ENCODE measurements at regions not wholly inside any gene's neighbourhood (a gene's known extent, or its start where the extent isn't known, plus 50 kb on each side); places are given as distances from the start of the nearest gene placed in this dataset.

GRCh38 chr12:83320350-83320749, 633.6 kb downstream of the TMTC2 start:
- CTCF ChIA-PET, result no interaction called here
- Mint-ChIP-seq H3K9me3 (ENCODE audit: insufficient read depth) (peaks cover 2% of the 10 kb centered on the region), H3K4me3 (no peak overlapping the region), H3K27ac (no peak overlapping the region), H3K4me1 (no peaks in the 10 kb centered on the region), H3K27me3 (no peaks in the 10 kb centered on the region)
- Histone ChIP-seq H3K4me3 (ENCODE audit: control extremely low read depth in 1 of 5, extremely low read depth in 1 of 5, insufficient read depth in 1 of 5, low read depth in 2 of 5, low read length in 4 of 5) (no peak overlapping the region), H3K79me2 (ENCODE audit: control insufficient read depth, insufficient read depth, low read length) (no peaks in the 10 kb centered on the region), H2AFZ (ENCODE audit: insufficient read depth, low read depth, low read length, poor library complexity, severe bottlenecking) (no peak overlapping the region), H3K4me1 (ENCODE audit: control insufficient read depth in 2 of 2, insufficient read depth in 2 of 2, low read length in 2 of 2) (no peaks in the 10 kb centered on the region), H3K36me3 (replicated peaks in 1 of 2; ENCODE audit: control extremely low read depth in 1 of 2, control insufficient read depth in 1 of 2, extremely low read depth in 1 of 2, insufficient read depth in 2 of 2, low read length in 1 of 2) (no peaks in the 10 kb centered on the region), H3K9ac (ENCODE audit: low read length) (no peak overlapping the region), H3K27me3 (replicated peaks in 1 of 4; ENCODE audit: control extremely low read depth in 1 of 4, control insufficient read depth in 3 of 4, insufficient read depth in 4 of 4, low read length in 3 of 4) (no peaks in the 10 kb centered on the region), H3K4me2 (replicated peaks; ENCODE audit: low read depth, low read length, poor library complexity, severe bottlenecking) (no peak overlapping the region), H3K27ac (ENCODE audit: low read length in 2 of 2) (no peak overlapping the region), H4K20me1 (ENCODE audit: control insufficient read depth, insufficient read depth, low read length, poor library complexity, severe bottlenecking) (no peaks in the 10 kb centered on the region), H3K9me3 (ENCODE audit: control extremely low read depth in 1 of 3, control insufficient read depth in 2 of 3, insufficient read depth in 1 of 3, low read length in 2 of 3) (peaks cover 0 to 2% (median 0%) of the 10 kb centered on the region in 3 donors)
- no peak for DNase-seq
- intact Hi-C loops (cut with micrococcal nuclease), result no loop called here
- ATAC-seq (ENCODE audit: low read depth), result no peak
- POLR2A ChIA-PET, result no interaction called here
- no peak for TF ChIP-seq EZH2 (IDR thresholded peaks at IDR 0.05; ENCODE audit: borderline replicate concordance, insufficient read depth, low read depth, low read length, poor library complexity, severe bottlenecking)
- TF ChIP-seq CTCF (IDR thresholded peaks at IDR 0.05), result no peak
- 0% methylated on average over 1 of the region's 2 CpGs for WGBS (ENCODE audit: insufficient coverage)

GRCh38 chr12:83318386-83319098, 631.8 kb downstream of the TMTC2 start:
- Mint-ChIP-seq H3K9me3 (ENCODE audit: insufficient read depth) (peaks cover 2% of the 10 kb centered on the region), H3K4me3 (no peak overlapping the region), H3K4me1 (no peaks in the 10 kb centered on the region), H3K27ac (no peak overlapping the region), H3K27me3 (no peaks in the 10 kb centered on the region)
- CTCF ChIA-PET, result no interaction called here
- no peak overlapping the region for H2AFZ ChIP-seq (ENCODE audit: insufficient read depth, low read depth, low read length, poor library complexity, severe bottlenecking)
- no peak overlapping the region for H3K27ac ChIP-seq (ENCODE audit: low read length in 2 of 2)
- POLR2A ChIA-PET, result no interaction called here
- H3K79me2 ChIP-seq (ENCODE audit: control insufficient read depth, insufficient read depth, low read length), result no peaks in the 10 kb centered on the region
- TF ChIP-seq CTCF (IDR thresholded peaks at IDR 0.05) (no peak), EZH2 (IDR thresholded peaks at IDR 0.05; ENCODE audit: borderline replicate concordance, insufficient read depth, low read depth, low read length, poor library complexity, severe bottlenecking) (no peak)
- H4K20me1 ChIP-seq (ENCODE audit: control insufficient read depth, insufficient read depth, low read length, poor library complexity, severe bottlenecking), result no peaks in the 10 kb centered on the region
- H3K9me3 ChIP-seq (ENCODE audit: control extremely low read depth in 1 of 3, control insufficient read depth in 2 of 3, insufficient read depth in 1 of 3, low read length in 2 of 3), result peaks cover 0 to 1% (median 0%) of the 10 kb centered on the region in 3 donors
- no peaks in the 10 kb centered on the region for H3K27me3 ChIP-seq (replicated peaks in 1 of 4; ENCODE audit: control extremely low read depth in 1 of 4, control insufficient read depth in 3 of 4, insufficient read depth in 4 of 4, low read length in 3 of 4)
- H3K4me3 ChIP-seq (ENCODE audit: control extremely low read depth in 1 of 5, extremely low read depth in 1 of 5, insufficient read depth in 1 of 5, low read depth in 2 of 5, low read length in 4 of 5), result no peak overlapping the region
- no CpG with 5 or more reads among the region's 1 CpG for WGBS (ENCODE audit: insufficient coverage)
- DNase-seq, result no peak
- H3K4me2 ChIP-seq (replicated peaks; ENCODE audit: low read depth, low read length, poor library complexity, severe bottlenecking), result no peak overlapping the region
- no peak for ATAC-seq (ENCODE audit: low read depth)
- intact Hi-C loops (cut with micrococcal nuclease), result no loop called here
- no peaks in the 10 kb centered on the region for H3K36me3 ChIP-seq (replicated peaks in 1 of 2; ENCODE audit: control extremely low read depth in 1 of 2, control insufficient read depth in 1 of 2, extremely low read depth in 1 of 2, insufficient read depth in 2 of 2, low read length in 1 of 2)
- no peaks in the 10 kb centered on the region for H3K4me1 ChIP-seq (ENCODE audit: control insufficient read depth in 2 of 2, insufficient read depth in 2 of 2, low read length in 2 of 2)
- no peak overlapping the region for H3K9ac ChIP-seq (ENCODE audit: low read length)

All from B cell (primary cell).